HT-29 (cell line): ENCODE measurements at regions not wholly inside any gene's neighbourhood (a gene's known extent, or its start where the extent isn't known, plus 50 kb on each side); places are given as distances from the start of the nearest gene placed in this dataset.
"Not testable (repeated sequence)": the region's sequence is repeated elsewhere in the genome, so short reads cannot be mapped to it uniquely, and the experiment has no call there.

Experiments
- DNase-seq: peaks from one replicate; pipeline ENCODE4 v3.0.0-alpha.2; 2015; ENCODE audit warnings: low spot score

- no peak for DNase-seq
These were observed 232.7 kb downstream of the IGSF11 start for GRCh38 chr3:118801899-118802298.

- DNase-seq = no peak
These were observed 232.1 kb downstream of the IGSF11 start for GRCh38 chr3:118802325-118803095.

GRCh38 chr3:118803096-118803476 lies 231.6 kb downstream of the IGSF11 start:
- DNase-seq = no peak

GRCh38 chr3:118805007-118805406 lies 229.6 kb downstream of the IGSF11 start:
- no peak for DNase-seq

- DNase-seq = no peak
These were observed 228.2 kb downstream of the IGSF11 start for GRCh38 chr3:118806423-118806822.

GRCh38 chr3:118807349-118807748 lies 227.3 kb downstream of the IGSF11 start:
- not testable (repeated sequence) for DNase-seq

GRCh38 chr3:118808723-118809122 lies 225.9 kb downstream of the IGSF11 start:
- no peak for DNase-seq

DNA sequence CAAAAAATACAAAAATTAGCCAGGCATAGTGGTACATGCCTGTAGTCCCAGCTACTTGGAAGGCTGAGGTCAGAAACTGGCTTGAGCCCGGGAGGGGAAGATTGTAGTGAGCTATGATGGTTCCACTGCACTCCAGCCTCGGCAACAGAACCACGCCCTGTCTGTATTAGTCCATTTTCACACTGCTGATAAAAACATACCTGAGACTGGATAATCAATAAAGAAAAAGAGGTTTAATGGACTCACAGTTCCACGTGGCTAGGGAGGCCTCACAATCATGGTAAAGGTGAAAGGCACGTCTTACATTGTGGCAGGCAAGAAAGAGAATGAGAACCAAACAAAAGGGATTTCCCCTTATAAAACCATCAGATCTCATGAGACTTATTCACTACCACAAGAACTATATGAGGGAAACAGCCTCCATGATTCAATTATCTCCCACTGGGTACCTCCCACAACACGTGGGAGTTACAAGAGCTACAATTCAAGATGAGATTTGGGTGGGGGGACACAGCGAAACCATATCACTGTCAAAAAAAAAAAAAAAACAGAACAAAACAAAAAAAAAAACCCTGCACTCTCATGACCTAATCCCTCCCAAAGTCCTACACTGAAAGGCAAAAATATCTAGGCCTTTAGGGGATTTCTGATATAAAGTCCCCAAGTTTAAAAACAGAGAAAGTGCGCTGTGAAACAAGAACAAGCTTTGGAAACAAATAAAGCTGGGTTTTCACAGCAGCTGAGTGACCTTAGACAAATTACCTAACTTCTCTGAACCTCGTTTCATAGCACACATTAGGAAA lies 224.7 kb downstream of the IGSF11 start:
- DNase-seq = no peak

GRCh38 chr3:118810499-118811035 lies 224.1 kb downstream of the IGSF11 start:
- DNase-seq = no peak

- no peak for DNase-seq
These were observed 223.4 kb downstream of the IGSF11 start for GRCh38 chr3:118811236-118811732.

DNA sequence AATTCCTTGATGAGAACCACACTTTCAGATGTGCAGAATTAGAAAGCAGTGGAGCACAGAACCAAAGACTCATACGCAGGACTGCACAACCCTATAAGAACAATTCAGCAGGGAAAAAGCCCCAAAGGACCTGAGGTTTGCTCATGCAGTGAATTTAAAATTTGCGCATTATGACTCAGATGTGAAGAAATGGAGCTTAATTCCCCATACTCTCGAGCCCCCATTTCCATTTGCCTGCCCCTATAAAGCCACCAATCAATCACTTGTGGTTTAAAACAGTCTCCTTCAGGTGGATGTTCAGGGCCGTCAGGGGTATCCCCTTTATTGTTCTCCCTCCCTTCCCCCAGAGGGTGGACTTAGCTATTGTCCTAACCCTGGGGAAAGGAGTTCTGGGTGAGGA lies 221.2 kb downstream of the IGSF11 start:
- DNase-seq = no peak

- DNase-seq = peak; percentile 83
These were observed 216.9 kb downstream of the IGSF11 start for GRCh38 chr3:118817748-118818165.

DNA sequence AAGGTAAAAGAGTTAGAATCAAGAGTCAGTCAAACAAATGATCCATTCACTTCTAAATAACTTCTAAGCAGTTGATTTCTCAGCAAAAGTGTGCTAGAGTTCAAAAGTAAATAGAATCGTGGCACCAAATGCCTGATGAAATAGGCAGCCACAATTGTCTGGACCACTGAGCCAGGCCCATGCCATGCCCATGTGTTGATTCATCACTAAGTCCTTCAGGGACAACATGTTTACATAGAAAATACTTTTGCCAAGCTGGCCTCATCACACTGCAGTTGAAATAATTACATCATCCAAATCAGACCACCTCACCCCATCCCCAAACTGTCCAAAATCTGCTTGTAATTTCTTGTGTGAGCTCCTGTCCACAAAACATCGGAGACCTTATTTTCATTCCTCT lies 216.3 kb downstream of the IGSF11 start:
- DNase-seq = no peak

- no peak for DNase-seq
These were observed 211.0 kb downstream of the IGSF11 start for GRCh38 chr3:118823626-118824025.

DNA sequence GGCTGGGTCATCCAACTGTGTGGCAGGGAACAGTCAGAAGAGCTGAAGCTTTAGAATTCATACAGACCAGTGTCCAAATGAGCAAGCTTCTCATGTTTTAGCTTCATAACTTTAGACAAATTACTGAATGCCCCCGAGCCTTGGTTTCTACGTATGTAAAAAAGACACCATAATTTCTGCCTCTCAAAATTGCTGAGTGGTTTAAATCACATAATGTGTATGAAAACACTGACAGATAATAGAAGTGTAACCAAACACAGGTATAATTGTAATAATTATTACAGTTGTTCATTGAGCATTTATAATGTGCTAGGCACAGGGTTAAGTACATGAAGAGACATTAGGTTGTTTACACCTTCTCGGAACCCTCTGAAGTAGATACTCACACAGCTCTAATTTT lies 207.2 kb downstream of the IGSF11 start:
- DNase-seq = no peak

DNA sequence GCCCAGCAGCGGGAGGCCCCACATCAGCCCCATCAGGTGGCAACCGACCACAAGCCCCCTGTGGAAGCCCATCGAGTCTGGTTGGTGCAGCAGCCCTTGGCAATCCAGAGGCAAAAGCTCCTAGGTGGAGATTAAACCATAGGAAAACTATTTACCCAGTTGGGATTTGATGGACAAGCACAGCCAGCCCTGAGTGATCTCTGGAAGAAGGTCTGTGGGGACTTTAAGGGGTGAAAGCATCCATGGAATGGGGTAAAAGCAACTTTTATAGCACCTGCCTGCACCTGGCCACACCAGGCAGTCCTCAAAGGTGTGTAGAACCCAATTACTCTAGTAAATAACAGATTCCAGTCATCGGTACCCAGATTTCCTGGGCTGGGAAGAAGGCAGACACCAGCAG lies 206.3 kb downstream of the IGSF11 start:
- DNase-seq = no peak

- no peak for DNase-seq
These were observed 201.6 kb downstream of the IGSF11 start for GRCh38 chr3:118833075-118833474.

DNA sequence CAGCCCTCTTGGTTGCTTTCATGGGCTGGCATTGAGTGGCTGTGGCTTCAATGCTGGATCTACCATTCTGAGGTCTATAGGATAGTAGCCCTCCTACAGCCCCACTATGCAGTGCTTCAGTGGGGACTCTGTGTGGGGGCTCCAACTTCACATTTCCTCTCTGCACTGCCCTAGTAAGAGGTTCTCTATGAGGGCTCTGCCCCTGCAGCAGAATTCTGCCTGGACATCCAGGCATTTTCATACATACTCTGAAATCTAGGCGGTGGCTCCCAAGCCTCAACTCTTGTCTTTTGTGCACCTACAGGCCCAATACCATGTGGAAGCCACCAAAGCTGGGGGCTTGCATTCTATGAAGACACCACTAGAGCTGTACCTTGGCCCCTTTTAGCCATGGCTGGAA lies 195.8 kb downstream of the IGSF11 start:
- no peak for DNase-seq

DNA sequence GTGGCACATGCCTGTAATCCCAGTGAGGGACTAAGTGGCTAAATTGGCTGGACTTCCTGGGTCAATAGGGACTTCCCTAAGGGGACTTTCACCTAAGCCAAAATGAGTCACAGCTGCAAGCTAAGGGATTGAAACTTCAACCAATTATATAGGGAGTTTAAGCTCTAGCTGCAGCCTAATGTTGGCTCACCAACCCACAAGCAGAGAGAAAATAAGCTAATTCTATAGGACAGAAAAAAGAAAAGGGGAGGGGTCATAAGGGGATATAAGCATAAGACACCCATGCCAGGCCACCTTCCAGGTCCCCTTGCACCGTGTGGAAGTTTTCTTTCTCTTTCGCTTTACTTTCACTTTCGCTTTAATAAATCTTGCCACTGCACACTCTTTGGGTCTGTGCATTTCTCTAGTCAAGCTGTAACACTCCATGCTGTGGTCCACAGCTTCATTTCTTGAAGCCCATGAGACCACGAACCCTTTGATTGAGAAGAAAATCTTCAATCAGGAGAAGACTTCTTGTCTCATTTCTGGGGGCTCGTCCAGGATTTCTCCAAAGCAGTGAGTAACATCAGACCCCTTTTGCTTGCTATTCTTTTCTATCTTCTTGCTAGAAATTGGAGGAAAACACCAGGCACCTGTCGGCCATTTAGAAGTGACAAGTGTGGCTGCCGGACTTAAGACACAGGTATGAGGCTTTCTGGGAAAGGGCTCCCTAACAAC lies 192.3 kb downstream of the IGSF11 start:
- no peak for DNase-seq

- no peak for DNase-seq
These were observed 188.5 kb downstream of the IGSF11 start for GRCh38 chr3:118846176-118846575.
